HUDEP-2 (cell line): ENCODE measurements at regions not wholly inside any gene's neighbourhood (a gene's known extent, or its start where the extent isn't known, plus 50 kb on each side); places are given as distances from the start of the nearest gene placed in this dataset.
"Not testable (repeated sequence)": the region's sequence is repeated elsewhere in the genome, so short reads cannot be mapped to it uniquely, and the experiment has no call there.

Experiments used
- DNase-seq, 76 experiments: peaks; one replicate each; lab custom pipeline; 2025; ENCODE audit not compliant: unreplicated experiment in 76 of 76; lab: John Stamatoyannopoulos, UW

GRCh38 chr3:166569589-166569988 is 732.4 kb upstream of the BCHE start:
- DNase-seq, result no peak

- no peak for DNase-seq
These were observed 723.0 kb upstream of the BCHE start for GRCh38 chr3:166560253-166560652.

- DNase-seq, result no peak
These were observed 719.7 kb upstream of the BCHE start for GRCh38 chr3:166556955-166557354.

GRCh38 chr3:166554023-166554422 is 716.8 kb upstream of the BCHE start:
- no peak for DNase-seq

GRCh38 chr3:166533740-166534139 is 696.5 kb upstream of the BCHE start:
- no peak for DNase-seq

- DNase-seq, result no peak
These were observed 694.5 kb upstream of the BCHE start for GRCh38 chr3:166531730-166532129.

GRCh38 chr3:166527325-166527724 is 690.1 kb upstream of the BCHE start:
- DNase-seq, result no peak

GRCh38 chr3:166526881-166527280 is 689.7 kb upstream of the BCHE start:
- no peak for DNase-seq

GRCh38 chr3:166522017-166522416 is 684.8 kb upstream of the BCHE start:
- DNase-seq, result no peak

- DNase-seq, result no peak
These were observed 682.2 kb upstream of the BCHE start for GRCh38 chr3:166519443-166519842.

- DNase-seq, result no peak
These were observed 680.8 kb upstream of the BCHE start for GRCh38 chr3:166518040-166518439.

- DNase-seq, result no peak
These were observed 673.2 kb upstream of the BCHE start for GRCh38 chr3:166510382-166510781.

GRCh38 chr3:166500420-166500819 is 663.2 kb upstream of the BCHE start:
- DNase-seq, result not testable (repeated sequence)

- DNase-seq, result no peak
These were observed 662.4 kb upstream of the BCHE start for GRCh38 chr3:166499636-166500035.

- no peak for DNase-seq
These were observed 661.2 kb upstream of the BCHE start for GRCh38 chr3:166498446-166498845.

GRCh38 chr3:166489826-166490225 is 652.6 kb upstream of the BCHE start:
- no peak for DNase-seq

GRCh38 chr3:166488977-166489672 is 651.9 kb upstream of the BCHE start:
- DNase-seq, result no peak

GRCh38 chr3:166484470-166484869 is 647.2 kb upstream of the BCHE start:
- no peak for DNase-seq

GRCh38 chr3:166481340-166481739 is 644.1 kb upstream of the BCHE start:
- DNase-seq, result no peak

- no peak for DNase-seq
These were observed 641.1 kb upstream of the BCHE start for GRCh38 chr3:166478356-166478755.

GRCh38 chr3:166473501-166473900 is 636.3 kb upstream of the BCHE start:
- no peak for DNase-seq

- DNase-seq, result no peak
These were observed 634.8 kb upstream of the BCHE start for GRCh38 chr3:166472015-166472414.
